ENCODE measurements at regions not wholly inside any gene's neighbourhood (a gene's known extent, or its start where the extent isn't known, plus 50 kb on each side); places are given as distances from the start of the nearest gene placed in this dataset.
"Not testable (repeated sequence)": the region's sequence is repeated elsewhere in the genome, so short reads cannot be mapped to it uniquely, and the experiment has no call there.

- H3K36me3 ChIP-seq (ENCODE audit: control insufficient read depth, low read depth, low read length), result no peaks in the 10 kb centered on the region
- H3K27ac ChIP-seq (ENCODE audit: low read length), result no peak overlapping the region
- no peaks in the 10 kb centered on the region for H3K9me3 ChIP-seq (ENCODE audit: control insufficient read depth, low read depth, low read length)
- no peaks in the 10 kb centered on the region for H3K4me1 ChIP-seq (ENCODE audit: control insufficient read depth, low read depth, low read length)
- H3K4me3 ChIP-seq (ENCODE audit: low read length), result no peak overlapping the region
- H3K27me3 ChIP-seq (ENCODE audit: control insufficient read depth, insufficient read depth, low read length), result no peaks in the 10 kb centered on the region
- no peak overlapping the region for H3K9ac ChIP-seq (ENCODE audit: low read length)
Measured at GRCh38 chr7:148487912-148488311, 102.7 kb upstream of the C7orf33 start.

GRCh38 chr7:148489678-148490077 is 100.9 kb upstream of the C7orf33 start:
- H3K27ac ChIP-seq (ENCODE audit: low read length), result no peak overlapping the region
- H3K9me3 ChIP-seq (ENCODE audit: control insufficient read depth, low read depth, low read length), result no peaks in the 10 kb centered on the region
- H3K9ac ChIP-seq (ENCODE audit: low read length), result no peak overlapping the region
- H3K27me3 ChIP-seq (ENCODE audit: control insufficient read depth, insufficient read depth, low read length), result no peaks in the 10 kb centered on the region
- H3K36me3 ChIP-seq (ENCODE audit: control insufficient read depth, low read depth, low read length), result no peaks in the 10 kb centered on the region
- H3K4me1 ChIP-seq (ENCODE audit: control insufficient read depth, low read depth, low read length), result no peaks in the 10 kb centered on the region
- no peak overlapping the region for H3K4me3 ChIP-seq (ENCODE audit: low read length)

DNA sequence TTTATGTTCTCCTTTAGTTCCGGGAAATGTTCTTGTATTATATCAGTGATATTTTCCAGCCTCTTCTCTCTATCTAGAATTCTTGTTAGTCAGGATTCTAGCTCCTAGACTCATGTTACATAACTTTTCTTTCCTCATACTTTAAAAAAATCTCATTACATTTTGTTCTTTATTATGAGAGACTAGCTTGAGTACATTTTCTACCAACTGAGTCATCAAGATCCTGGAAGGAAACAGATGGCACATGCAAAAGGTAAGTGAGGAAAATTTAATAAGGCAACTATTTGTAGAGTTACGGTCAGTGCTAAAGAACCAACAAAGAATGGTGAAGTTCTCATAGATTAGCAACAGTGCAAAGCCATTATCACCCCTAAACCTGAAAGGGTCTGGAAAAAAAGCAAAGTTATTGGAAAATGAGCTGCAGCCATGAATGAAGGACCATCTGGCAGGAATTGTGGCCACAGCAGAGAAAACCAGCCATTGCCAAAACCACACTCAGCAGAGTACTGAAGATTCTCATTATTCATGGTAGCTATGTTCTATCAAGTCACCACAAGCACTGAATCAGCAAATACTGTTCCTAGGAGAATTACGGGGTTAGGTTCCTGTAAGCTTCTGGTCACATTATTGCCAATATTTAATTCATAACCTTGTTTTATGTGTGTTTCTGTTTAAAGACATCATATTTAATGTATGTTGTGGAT is 98.3 kb upstream of the C7orf33 start:
- no peaks in the 10 kb centered on the region for H3K27me3 ChIP-seq (ENCODE audit: control insufficient read depth, insufficient read depth, low read length)
- H3K4me3 ChIP-seq (ENCODE audit: low read length), result no peak overlapping the region
- no peaks in the 10 kb centered on the region for H3K9me3 ChIP-seq (ENCODE audit: control insufficient read depth, low read depth, low read length)
- no peak overlapping the region for H3K27ac ChIP-seq (ENCODE audit: low read length)
- H3K9ac ChIP-seq (ENCODE audit: low read length), result no peak overlapping the region
- no peaks in the 10 kb centered on the region for H3K4me1 ChIP-seq (ENCODE audit: control insufficient read depth, low read depth, low read length)
- no peaks in the 10 kb centered on the region for H3K36me3 ChIP-seq (ENCODE audit: control insufficient read depth, low read depth, low read length)

GRCh38 chr7:148495605-148496004 is 95.0 kb upstream of the C7orf33 start:
- no peaks in the 10 kb centered on the region for H3K9me3 ChIP-seq (ENCODE audit: control insufficient read depth, low read depth, low read length)
- no peaks in the 10 kb centered on the region for H3K36me3 ChIP-seq (ENCODE audit: control insufficient read depth, low read depth, low read length)
- H3K4me1 ChIP-seq (ENCODE audit: control insufficient read depth, low read depth, low read length), result no peaks in the 10 kb centered on the region
- no peaks in the 10 kb centered on the region for H3K27me3 ChIP-seq (ENCODE audit: control insufficient read depth, insufficient read depth, low read length)
- no peak overlapping the region for H3K4me3 ChIP-seq (ENCODE audit: low read length)
- no peak overlapping the region for H3K9ac ChIP-seq (ENCODE audit: low read length)
- H3K27ac ChIP-seq (ENCODE audit: low read length), result no peak overlapping the region

DNA sequence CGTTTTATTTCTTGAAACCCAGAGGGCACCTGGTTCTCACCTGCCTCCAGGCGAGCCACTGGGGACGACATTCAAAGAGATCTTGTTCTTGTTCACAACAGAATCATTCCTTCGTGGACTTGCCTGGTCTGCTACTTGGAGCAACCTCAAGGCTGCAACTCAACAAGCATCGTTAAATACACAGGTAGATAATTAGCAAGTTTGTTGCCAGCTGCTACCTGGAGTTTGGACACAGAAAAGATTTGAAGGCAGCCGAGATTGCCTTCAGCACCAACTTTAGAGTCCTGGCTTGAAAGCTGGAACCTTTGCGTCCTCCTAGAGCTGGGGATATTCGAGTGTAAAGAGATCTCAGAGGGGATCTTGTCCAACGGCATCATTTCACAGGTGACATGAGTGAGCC is 89.6 kb upstream of the C7orf33 start:
- peak overlapping the region; percentile 28 for H3K27ac ChIP-seq (ENCODE audit: low read length)
- H3K4me1 ChIP-seq (ENCODE audit: control insufficient read depth, low read depth, low read length), result peaks cover 26% of the 10 kb centered on the region

GRCh38 chr7:148503900-148504487 is 86.6 kb upstream of the C7orf33 start:
- H3K27ac ChIP-seq (ENCODE audit: low read length), result no peak overlapping the region
- H3K9me3 ChIP-seq (ENCODE audit: control insufficient read depth, low read depth, low read length), result no peaks in the 10 kb centered on the region
- no peaks in the 10 kb centered on the region for H3K36me3 ChIP-seq (ENCODE audit: control insufficient read depth, low read depth, low read length)
- H3K27me3 ChIP-seq (ENCODE audit: control insufficient read depth, insufficient read depth, low read length), result no peaks in the 10 kb centered on the region
- H3K9ac ChIP-seq (ENCODE audit: low read length), result no peak overlapping the region
- no peak overlapping the region for H3K4me3 ChIP-seq (ENCODE audit: low read length)
- H3K4me1 ChIP-seq (ENCODE audit: control insufficient read depth, low read depth, low read length), result peaks cover 26% of the 10 kb centered on the region

More for the DNA sequence above, 89.6 kb upstream of the C7orf33 start:
- Histone ChIP-seq H3K36me3 (ENCODE audit: control insufficient read depth, low read depth, low read length) (no peaks in the 10 kb centered on the region), H3K27me3 (ENCODE audit: control insufficient read depth, insufficient read depth, low read length) (no peaks in the 10 kb centered on the region), H3K9me3 (ENCODE audit: control insufficient read depth, low read depth, low read length) (no peaks in the 10 kb centered on the region), H3K9ac (ENCODE audit: low read length) (peak overlapping the region; percentile 29), H3K4me3 (ENCODE audit: low read length) (no peak overlapping the region)

DNA sequence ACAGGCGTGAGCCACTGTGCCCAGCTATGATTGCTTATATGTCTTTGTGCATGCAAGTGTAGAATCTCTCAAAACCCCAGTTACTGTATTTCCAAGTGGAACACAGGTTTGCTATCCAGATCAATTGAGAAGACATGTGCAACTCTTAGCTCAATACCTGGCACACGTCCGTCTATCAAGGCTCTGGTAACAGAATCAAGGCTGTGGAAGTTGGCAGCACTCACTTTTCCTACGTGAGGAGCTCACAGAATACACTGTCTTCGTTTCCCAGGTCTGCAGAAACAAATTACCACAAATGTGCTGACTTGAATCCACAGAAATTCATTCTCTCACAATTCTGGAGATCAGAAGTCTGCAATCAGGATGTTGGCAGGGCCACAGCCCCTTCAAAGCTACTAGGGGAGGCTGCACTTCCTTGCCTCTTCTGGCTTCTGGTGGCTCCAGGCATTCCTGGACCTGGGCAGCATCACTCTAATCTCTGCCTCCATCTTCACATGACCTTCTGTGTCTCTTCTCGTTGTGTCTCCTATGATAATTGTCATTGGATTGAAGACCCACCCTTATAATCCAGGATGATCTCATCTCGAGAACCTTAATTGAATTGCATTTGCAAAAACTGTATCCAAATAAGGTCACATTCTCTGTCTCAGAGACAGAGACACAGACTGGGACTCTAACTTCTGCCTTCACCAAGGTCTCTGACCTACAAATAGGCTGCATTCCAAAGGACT is 84.8 kb upstream of the C7orf33 start:
- H3K27me3 ChIP-seq (ENCODE audit: control insufficient read depth, insufficient read depth, low read length), result no peaks in the 10 kb centered on the region
- H3K4me1 ChIP-seq (ENCODE audit: control insufficient read depth, low read depth, low read length), result peaks cover 25% of the 10 kb centered on the region
- H3K4me3 ChIP-seq (ENCODE audit: low read length), result no peak overlapping the region
- no peak overlapping the region for H3K27ac ChIP-seq (ENCODE audit: low read length)
- H3K9ac ChIP-seq (ENCODE audit: low read length), result no peak overlapping the region
- H3K36me3 ChIP-seq (ENCODE audit: control insufficient read depth, low read depth, low read length), result no peaks in the 10 kb centered on the region
- H3K9me3 ChIP-seq (ENCODE audit: control insufficient read depth, low read depth, low read length), result no peaks in the 10 kb centered on the region

- not testable (repeated sequence) for H3K36me3 ChIP-seq (ENCODE audit: control insufficient read depth, low read depth, low read length); H3K27me3 ChIP-seq (ENCODE audit: control insufficient read depth, insufficient read depth, low read length); H3K4me3 ChIP-seq (ENCODE audit: low read length); H3K27ac ChIP-seq (ENCODE audit: low read length); H3K9ac ChIP-seq (ENCODE audit: low read length); H3K9me3 ChIP-seq (ENCODE audit: control insufficient read depth, low read depth, low read length)
- peaks cover 15% of the 10 kb centered on the region for H3K4me1 ChIP-seq (ENCODE audit: control insufficient read depth, low read depth, low read length)
Measured at GRCh38 chr7:148507064-148507573, 83.4 kb upstream of the C7orf33 start.

- peaks cover 9% of the 10 kb centered on the region for H3K4me1 ChIP-seq (ENCODE audit: control insufficient read depth, low read depth, low read length)
- H3K27ac ChIP-seq (ENCODE audit: low read length), result no peak overlapping the region
- no peak overlapping the region for H3K9ac ChIP-seq (ENCODE audit: low read length)
- H3K36me3 ChIP-seq (ENCODE audit: control insufficient read depth, low read depth, low read length), result no peaks in the 10 kb centered on the region
- H3K9me3 ChIP-seq (ENCODE audit: control insufficient read depth, low read depth, low read length), result no peaks in the 10 kb centered on the region
- no peaks in the 10 kb centered on the region for H3K27me3 ChIP-seq (ENCODE audit: control insufficient read depth, insufficient read depth, low read length)
- no peak overlapping the region for H3K4me3 ChIP-seq (ENCODE audit: low read length)
Measured at GRCh38 chr7:148507787-148508186, 82.8 kb upstream of the C7orf33 start.

GRCh38 chr7:148514236-148514635 is 76.3 kb upstream of the C7orf33 start:
- no peaks in the 10 kb centered on the region for H3K27me3 ChIP-seq (ENCODE audit: control insufficient read depth, insufficient read depth, low read length)
- no peaks in the 10 kb centered on the region for H3K4me1 ChIP-seq (ENCODE audit: control insufficient read depth, low read depth, low read length)
- no peak overlapping the region for H3K9ac ChIP-seq (ENCODE audit: low read length)
- no peak overlapping the region for H3K4me3 ChIP-seq (ENCODE audit: low read length)
- no peaks in the 10 kb centered on the region for H3K9me3 ChIP-seq (ENCODE audit: control insufficient read depth, low read depth, low read length)
- H3K27ac ChIP-seq (ENCODE audit: low read length), result no peak overlapping the region
- H3K36me3 ChIP-seq (ENCODE audit: control insufficient read depth, low read depth, low read length), result no peaks in the 10 kb centered on the region

DNA sequence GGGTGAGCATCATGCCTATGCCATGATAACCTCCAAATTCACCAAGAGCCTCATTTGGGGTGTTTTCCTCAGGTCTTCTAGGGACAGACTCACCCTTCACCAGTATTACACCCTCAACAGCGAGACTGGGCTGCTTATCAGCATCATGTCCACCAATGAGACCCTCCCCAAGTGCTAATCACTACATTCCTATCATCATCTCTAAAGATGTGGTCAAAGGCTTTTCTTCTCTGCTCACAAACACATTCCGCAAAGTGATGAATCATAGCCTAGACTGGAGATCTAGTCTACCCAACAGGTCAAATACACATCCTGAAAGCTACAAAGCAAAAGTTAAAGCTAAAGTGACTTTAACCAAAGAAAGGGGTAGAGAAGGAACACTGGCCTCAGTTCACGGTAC is 75.3 kb upstream of the C7orf33 start:
- Histone ChIP-seq H3K36me3 (ENCODE audit: control insufficient read depth, low read depth, low read length) (no peaks in the 10 kb centered on the region), H3K4me1 (ENCODE audit: control insufficient read depth, low read depth, low read length) (no peaks in the 10 kb centered on the region), H3K27me3 (ENCODE audit: control insufficient read depth, insufficient read depth, low read length) (no peaks in the 10 kb centered on the region), H3K4me3 (ENCODE audit: low read length) (no peak overlapping the region), H3K27ac (ENCODE audit: low read length) (no peak overlapping the region), H3K9ac (ENCODE audit: low read length) (no peak overlapping the region), H3K9me3 (ENCODE audit: control insufficient read depth, low read depth, low read length) (no peaks in the 10 kb centered on the region)

Measured in iPS-18a (cell line).